ENCODE measurements at regions not wholly inside any gene's neighbourhood (a gene's known extent, or its start where the extent isn't known, plus 50 kb on each side); places are given as distances from the start of the nearest gene placed in this dataset.

- DNase-seq = no peak
These were observed 134.2 kb upstream of the HS6ST1 start for GRCh38 chr2:128452536-128453530.

GRCh38 chr2:128454980-128455720 lies 136.5 kb upstream of the HS6ST1 start:
- no peak for DNase-seq

- no peak for DNase-seq
These were observed 137.0 kb upstream of the HS6ST1 start for GRCh38 chr2:128455721-128456050.

DNA sequence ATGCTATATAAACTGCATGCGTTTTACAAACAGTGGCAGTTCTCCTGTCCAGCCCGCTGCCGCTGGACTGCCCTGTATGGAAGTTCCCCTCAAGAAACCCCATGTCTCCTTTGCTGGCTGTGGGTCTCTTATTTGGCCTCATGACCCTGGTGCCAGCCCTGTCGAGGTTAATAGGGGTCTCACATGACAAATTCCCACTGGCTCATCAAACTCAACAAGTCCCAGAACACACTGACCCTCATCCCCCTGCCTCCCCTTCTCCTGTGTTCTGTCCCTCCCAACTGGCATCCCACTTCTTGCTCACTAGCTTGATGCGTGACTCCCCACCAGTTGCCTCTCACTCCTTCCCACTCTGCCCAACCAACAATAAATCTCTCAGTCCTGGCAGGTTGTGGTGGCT lies 137.6 kb upstream of the HS6ST1 start:
- no peak for DNase-seq

DNA sequence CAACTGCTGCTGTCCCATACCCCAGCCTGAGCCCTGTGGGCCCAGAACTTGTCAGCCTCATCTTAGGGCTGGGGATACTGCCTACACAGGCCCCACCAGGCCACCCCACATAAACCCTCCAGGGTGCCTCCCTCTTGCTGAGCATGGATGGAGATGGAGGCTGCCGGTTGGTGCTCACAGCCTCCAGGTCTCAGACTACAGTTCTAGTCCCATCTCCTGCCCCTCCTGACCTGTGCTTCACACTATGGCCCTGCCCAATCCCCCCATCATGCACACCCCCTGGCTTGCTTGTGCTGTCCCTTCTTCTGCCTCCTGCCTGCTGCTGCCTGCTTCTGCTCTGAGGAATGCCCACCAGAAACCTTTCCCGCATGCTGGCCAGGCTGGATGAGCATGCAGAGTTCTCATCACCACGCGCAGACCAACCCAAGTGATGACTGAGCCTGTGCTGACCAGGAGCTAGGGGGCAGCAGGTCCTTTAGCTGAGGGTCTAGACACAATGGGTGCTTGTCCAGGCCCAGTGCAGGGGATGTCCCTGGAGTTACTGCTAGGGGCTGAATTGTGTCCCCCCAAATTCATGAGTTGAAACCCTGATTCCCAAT lies 138.4 kb upstream of the HS6ST1 start:
- DNase-seq = no peak

DNA sequence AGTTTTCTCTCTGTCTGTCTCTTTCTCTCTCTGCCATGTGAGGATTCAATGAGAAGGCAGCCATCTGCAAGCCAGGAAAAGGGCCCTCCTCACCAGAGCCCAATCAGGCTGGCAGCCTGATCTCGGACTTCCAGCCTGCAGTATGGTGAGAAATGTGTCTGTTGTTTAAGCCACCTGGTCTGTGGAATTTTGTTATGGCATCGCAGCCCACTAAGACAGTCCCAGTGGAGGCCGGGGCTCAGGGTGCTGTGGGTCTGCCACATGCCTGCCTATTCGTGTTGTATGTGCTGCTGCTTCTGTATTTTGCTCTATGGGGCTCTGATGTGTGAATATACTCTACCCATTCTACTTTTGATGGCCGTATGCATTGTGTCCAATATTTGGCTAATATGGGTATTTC lies 139.0 kb upstream of the HS6ST1 start:
- no peak for DNase-seq

GRCh38 chr2:128458505-128458904 lies 139.8 kb upstream of the HS6ST1 start:
- DNase-seq = no peak

DNA sequence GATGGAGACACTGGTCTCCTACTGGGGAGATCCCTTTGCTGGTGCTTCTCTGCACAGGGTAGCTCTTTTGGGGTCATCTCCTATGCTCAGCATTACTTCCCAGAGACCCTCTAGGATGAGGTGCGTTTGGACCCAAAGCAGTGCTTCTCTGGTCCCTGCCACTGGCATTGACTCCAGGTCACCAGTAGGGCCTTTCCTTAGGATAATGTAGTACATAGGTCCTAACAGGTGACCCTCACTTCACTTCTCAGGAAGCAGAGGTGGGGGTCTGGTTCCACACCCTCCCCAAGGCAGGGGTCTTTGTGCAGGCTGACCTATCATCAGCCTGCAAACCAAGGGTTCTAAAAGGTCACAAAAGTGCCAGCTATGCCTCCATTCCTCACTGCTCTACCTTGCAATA lies 145.8 kb upstream of the HS6ST1 start:
- DNase-seq = no peak

GRCh38 chr2:128465246-128466170 lies 146.8 kb upstream of the HS6ST1 start:
- DNase-seq = no peak

- DNase-seq = no peak
These were observed 147.7 kb upstream of the HS6ST1 start for GRCh38 chr2:128466376-128466775.

GRCh38 chr2:128466776-128467175 lies 148.1 kb upstream of the HS6ST1 start:
- no peak for DNase-seq

DNA sequence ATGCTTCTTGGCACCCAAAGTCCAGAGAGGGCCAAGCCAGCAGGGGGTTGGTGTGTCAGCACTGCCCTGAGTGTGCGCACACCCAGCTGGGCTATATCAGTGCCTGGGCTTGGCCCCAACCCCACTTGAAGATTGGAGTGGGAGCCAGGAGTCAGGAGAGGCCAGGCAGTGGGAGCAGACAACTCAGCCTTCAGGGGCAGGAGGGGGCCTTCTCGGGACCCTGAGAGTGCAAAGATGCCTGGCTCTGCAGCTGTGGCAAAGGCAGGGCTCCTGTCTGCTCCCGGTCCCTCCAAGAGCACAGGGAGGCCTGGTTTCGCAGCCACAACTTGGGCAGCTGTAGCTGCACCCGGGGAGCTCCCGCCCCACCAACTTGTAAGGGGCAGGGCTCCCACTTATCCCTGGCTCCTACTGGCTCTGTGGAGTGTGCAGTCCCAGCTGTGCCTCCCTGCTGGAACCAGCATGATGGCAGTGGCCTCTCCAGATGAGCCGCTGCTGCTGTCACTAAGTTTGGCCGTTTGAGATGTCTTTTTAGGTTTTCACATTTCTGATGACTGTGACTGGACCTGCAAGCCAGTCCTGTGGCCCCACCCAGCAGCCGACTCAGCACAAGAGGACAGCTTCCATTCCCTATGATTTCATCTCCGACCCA lies 148.8 kb upstream of the HS6ST1 start:
- DNase-seq = no peak

GRCh38 chr2:128468186-128468920 lies 149.7 kb upstream of the HS6ST1 start:
- no peak for DNase-seq

- DNase-seq = no peak
These were observed 150.5 kb upstream of the HS6ST1 start for GRCh38 chr2:128469203-128469602.

- no peak for DNase-seq
These were observed 151.2 kb upstream of the HS6ST1 start for GRCh38 chr2:128469875-128470274.

DNA sequence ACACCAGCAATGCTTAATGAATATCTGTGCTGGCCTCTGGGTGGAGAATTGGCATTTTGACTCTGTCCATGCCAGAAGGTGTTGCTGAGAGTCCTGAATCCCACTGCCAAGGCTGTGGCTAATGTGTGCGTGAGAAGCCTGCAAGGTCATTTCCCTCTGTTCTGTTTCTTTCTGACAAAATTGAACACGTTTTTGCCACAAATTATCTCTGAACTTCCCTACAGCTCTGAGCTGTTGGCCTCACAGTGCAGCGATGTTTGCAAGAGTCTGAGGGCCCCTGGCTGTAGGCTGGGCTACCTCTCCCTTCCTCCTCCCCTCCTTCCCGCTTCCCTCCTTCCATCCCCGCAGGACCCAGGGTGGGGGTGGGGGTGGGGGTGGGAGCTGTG lies 154.1 kb upstream of the HS6ST1 start:
- no peak for DNase-seq

- DNase-seq = no peak
These were observed 154.7 kb upstream of the HS6ST1 start for GRCh38 chr2:128473175-128474035.

- no peak for DNase-seq
These were observed 155.6 kb upstream of the HS6ST1 start for GRCh38 chr2:128474036-128474955.

DNA sequence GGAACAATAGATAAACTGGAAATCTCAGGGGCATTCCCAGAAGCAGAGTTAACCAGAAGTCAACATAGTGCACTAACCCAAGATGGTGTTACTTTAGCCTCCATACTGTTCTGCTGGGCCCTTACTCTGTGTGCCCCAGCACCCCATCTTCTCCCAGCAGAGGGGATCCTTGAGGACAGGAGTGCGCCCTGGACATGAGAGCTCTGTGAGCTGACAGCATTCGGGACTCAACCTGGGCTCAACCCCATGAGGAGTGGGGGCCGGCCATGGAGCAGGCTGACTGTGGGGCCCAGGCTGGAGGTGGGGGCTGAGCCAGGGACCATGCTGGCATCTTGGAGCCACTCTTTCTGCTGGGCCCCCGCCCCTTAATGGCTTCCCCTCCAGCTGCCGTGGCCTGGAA lies 156.3 kb upstream of the HS6ST1 start:
- no peak for DNase-seq

Data from NCI-H1417 treated with DMSO at 0.1 percent for 48 hours (cell line).